NB4 (cell line): ENCODE measurements at regions not wholly inside any gene's neighbourhood (a gene's known extent, or its start where the extent isn't known, plus 50 kb on each side); places are given as distances from the start of the nearest gene placed in this dataset.

Experiments
- MYC ChIP-seq: IDR thresholded peaks from 2 replicates; pipeline ENCODE4 v1.6.1; 2011; ENCODE audit warnings: low read depth, low read length
- POLR2A ChIP-seq: IDR thresholded peaks from 2 replicates; pipeline ENCODE4 v1.6.1; 2011; ENCODE audit warnings: mild to moderate bottlenecking; ENCODE audit not compliant: insufficient read length; ENCODE audit errors: extremely low read depth
- TF ChIP-seq, protein P1 (sequence below): IDR thresholded peaks from one replicate; pipeline ENCODE4 v1.5.1; 2012; ENCODE audit warnings: low read depth, low read length
- TF ChIP-seq, protein P2 (sequence below): IDR thresholded peaks from 2 replicates; pipeline ENCODE4 v1.6.1; 2011; ENCODE audit warnings: low read depth, low read length

DNA sequence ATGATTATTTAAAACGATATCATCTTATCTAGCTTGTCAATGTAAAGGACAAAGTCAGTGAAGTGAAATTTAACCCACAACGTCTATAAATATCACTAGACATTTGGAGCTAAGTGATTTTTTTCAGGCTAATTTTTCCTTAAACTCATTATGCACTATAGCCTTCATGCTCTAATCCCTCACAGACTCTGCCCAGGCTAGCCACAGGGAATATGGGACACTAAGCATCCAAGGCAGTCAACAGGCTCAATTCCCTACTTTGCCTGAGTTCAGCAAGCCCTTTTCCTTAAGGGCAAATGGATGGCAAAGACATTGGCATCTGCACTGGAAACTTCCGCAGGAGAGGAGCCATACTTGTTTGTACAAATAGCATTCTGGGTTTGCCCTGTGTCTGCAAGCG lies 577.0 kb downstream of the LMO4 start:
- TF ChIP-seq, protein P1, sequence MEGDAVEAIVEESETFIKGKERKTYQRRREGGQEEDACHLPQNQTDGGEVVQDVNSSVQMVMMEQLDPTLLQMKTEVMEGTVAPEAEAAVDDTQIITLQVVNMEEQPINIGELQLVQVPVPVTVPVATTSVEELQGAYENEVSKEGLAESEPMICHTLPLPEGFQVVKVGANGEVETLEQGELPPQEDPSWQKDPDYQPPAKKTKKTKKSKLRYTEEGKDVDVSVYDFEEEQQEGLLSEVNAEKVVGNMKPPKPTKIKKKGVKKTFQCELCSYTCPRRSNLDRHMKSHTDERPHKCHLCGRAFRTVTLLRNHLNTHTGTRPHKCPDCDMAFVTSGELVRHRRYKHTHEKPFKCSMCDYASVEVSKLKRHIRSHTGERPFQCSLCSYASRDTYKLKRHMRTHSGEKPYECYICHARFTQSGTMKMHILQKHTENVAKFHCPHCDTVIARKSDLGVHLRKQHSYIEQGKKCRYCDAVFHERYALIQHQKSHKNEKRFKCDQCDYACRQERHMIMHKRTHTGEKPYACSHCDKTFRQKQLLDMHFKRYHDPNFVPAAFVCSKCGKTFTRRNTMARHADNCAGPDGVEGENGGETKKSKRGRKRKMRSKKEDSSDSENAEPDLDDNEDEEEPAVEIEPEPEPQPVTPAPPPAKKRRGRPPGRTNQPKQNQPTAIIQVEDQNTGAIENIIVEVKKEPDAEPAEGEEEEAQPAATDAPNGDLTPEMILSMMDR: no peak
- no peak for TF ChIP-seq POLR2A
- TF ChIP-seq, protein P2, sequence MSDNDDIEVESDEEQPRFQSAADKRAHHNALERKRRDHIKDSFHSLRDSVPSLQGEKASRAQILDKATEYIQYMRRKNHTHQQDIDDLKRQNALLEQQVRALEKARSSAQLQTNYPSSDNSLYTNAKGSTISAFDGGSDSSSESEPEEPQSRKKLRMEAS: no peak
- no peak for TF ChIP-seq MYC
